ENCODE measurements at regions not wholly inside any gene's neighbourhood (a gene's known extent, or its start where the extent isn't known, plus 50 kb on each side); places are given as distances from the start of the nearest gene placed in this dataset.

DNA sequence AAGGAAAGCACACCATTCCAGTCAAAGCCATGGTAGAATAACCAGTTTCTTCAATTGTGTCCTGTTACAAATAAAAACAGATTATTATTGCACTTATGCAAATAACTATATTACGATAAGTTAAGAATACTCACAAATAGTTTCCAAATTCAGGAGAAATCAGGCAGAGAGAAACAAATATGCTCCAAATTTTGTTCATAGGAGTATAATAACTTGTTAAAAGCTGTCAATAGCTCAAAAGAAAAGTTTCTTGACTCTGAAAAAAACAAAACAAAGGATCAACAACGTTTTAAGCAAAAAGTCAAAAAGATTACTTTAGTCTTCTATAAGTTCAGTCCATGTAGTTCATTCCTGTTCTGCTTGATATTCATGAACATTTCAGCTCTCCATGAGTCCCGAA lies 59.7 kb upstream of the BDH1 start:
- Histone ChIP-seq H3K27ac (ENCODE audit: low read depth, low read length) (no peak overlapping the region), H3K56ac (replicated peaks; ENCODE audit: insufficient read length, low read depth, low read length) (no peak overlapping the region), H2BK20ac (ENCODE audit: low read length) (no peak overlapping the region), H2AFZ (ENCODE audit: low read length) (no peak overlapping the region), H3K23me2 (ENCODE audit: low read depth, low read length) (no peaks in the 10 kb centered on the region), H2BK15ac (ENCODE audit: low read length) (no peak overlapping the region), H4K20me1 (replicated peaks in 1 of 2; ENCODE audit: control insufficient read depth in 1 of 2, insufficient read depth in 2 of 2, low read length in 2 of 2) (no peaks in the 10 kb centered on the region), H3K27me3 (replicated peaks in 1 of 4; ENCODE audit: control insufficient read depth in 3 of 4, extremely low read depth in 1 of 4, insufficient read depth in 3 of 4, low read length in 3 of 4) (no peaks in the 10 kb centered on the region), H3K9ac (replicated peaks in 1 of 4; ENCODE audit: extremely low read depth in 1 of 4, low read depth in 3 of 4, low read length in 3 of 4) (no peak overlapping the region), H3K4ac (replicated peaks; ENCODE audit: insufficient read length, low read depth, low read length) (no peak overlapping the region), H3K79me1 (ENCODE audit: low read depth, low read length) (no peaks in the 10 kb centered on the region), H3K4me2 (ENCODE audit: insufficient read depth in 1 of 2, low read depth in 2 of 2, low read length in 2 of 2) (no peak overlapping the region), H2BK5ac (ENCODE audit: low read depth, low read length) (no peak overlapping the region), H3K23ac (ENCODE audit: insufficient read length) (no peak overlapping the region), H2BK12ac (ENCODE audit: low read depth, low read length) (no peak overlapping the region), H3K79me2 (ENCODE audit: control insufficient read depth in 1 of 2, insufficient read depth in 2 of 2, low read length in 2 of 2) (no peaks in the 10 kb centered on the region), H3K9me3 (ENCODE audit: insufficient read depth in 2 of 2, low read depth in 1 of 2, low read length in 1 of 2) (peaks cover 15% of the 10 kb centered on the region in 2 experiments; a peak in 3 of 4 replicates), H2AK5ac (ENCODE audit: low read depth, low read length) (no peak overlapping the region), H4K5ac (ENCODE audit: insufficient read length, low read depth, low read length) (no peak overlapping the region), H3K4me1 (replicated peaks in 1 of 4; ENCODE audit: control insufficient read depth in 3 of 4, insufficient read depth in 4 of 4, low read length in 3 of 4) (no peaks in the 10 kb centered on the region), H3K4me3 (ENCODE audit: extremely low read depth in 1 of 4, insufficient read depth in 2 of 4, low read depth in 3 of 4, low read length in 4 of 4) (no peak overlapping the region), H4K91ac (replicated peaks; ENCODE audit: insufficient read length, low read length) (no peak overlapping the region), H4K8ac (ENCODE audit: extremely low read depth, insufficient read depth, low read length) (no peak overlapping the region), H3K36me3 (ENCODE audit: control insufficient read depth in 2 of 4, insufficient read depth in 4 of 4, low read length in 3 of 4) (peaks cover 13 to 65% (median 42%) of the 10 kb centered on the region in 4 experiments), H2BK120ac (replicated peaks; ENCODE audit: low read depth, low read length) (no peak overlapping the region), H3K18ac (ENCODE audit: extremely low read depth, low read length) (no peak overlapping the region), H3K14ac (ENCODE audit: insufficient read length) (no peak overlapping the region)
- 86% methylated on average over 3 of the region's 3 CpGs; no CpG with 5 or more reads in 1 of the 2 experiments for WGBS, 2 experiments (ENCODE audit: extremely low coverage in 1 of 2, insufficient coverage in 1 of 2, insufficient read length in 1 of 2, insufficient replicate concordance in 2 of 2, low coverage in 1 of 2, low lambda C conversion rate in 2 of 2, missing lambda C conversion rate in 1 of 2)
- no peak for FAIRE-seq
- TF ChIP-seq, protein P1, sequence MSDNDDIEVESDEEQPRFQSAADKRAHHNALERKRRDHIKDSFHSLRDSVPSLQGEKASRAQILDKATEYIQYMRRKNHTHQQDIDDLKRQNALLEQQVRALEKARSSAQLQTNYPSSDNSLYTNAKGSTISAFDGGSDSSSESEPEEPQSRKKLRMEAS (IDR thresholded peaks at IDR 0.05) = no peak
- TF ChIP-seq BCL11A (IDR thresholded peaks at IDR 0.05; ENCODE audit: low read depth in 2 of 2, low read length in 2 of 2) (no peak), POU5F1 (IDR thresholded peaks at IDR 0.05; ENCODE audit: low read depth, low read length) (no peak), PHF8 (conservative IDR thresholded peaks at IDR 0.05; ENCODE audit: low read depth, low read length) (no peak), EGR1 (IDR thresholded peaks at IDR 0.05; ENCODE audit: borderline replicate concordance, low read depth, low read length) (no peak), SIX5 (IDR thresholded peaks at IDR 0.05; ENCODE audit: low read depth, low read length) (no peak), MAFK (IDR thresholded peaks at IDR 0.05; ENCODE audit: low read depth, low read length) (no peak), SRF (IDR thresholded peaks at IDR 0.05; ENCODE audit: low read depth, low read length) (no peak), GABPA (IDR thresholded peaks at IDR 0.05; ENCODE audit: borderline replicate concordance, insufficient read depth, low read length) (no peak), TBP (IDR thresholded peaks at IDR 0.05; ENCODE audit: low read depth, low read length) (no peak), ATF2 (IDR thresholded peaks at IDR 0.05; ENCODE audit: low read length) (no peak), TAF1 (IDR thresholded peaks at IDR 0.05; ENCODE audit: low read depth, low read length) (no peak)
- TF ChIP-seq, protein P2, sequence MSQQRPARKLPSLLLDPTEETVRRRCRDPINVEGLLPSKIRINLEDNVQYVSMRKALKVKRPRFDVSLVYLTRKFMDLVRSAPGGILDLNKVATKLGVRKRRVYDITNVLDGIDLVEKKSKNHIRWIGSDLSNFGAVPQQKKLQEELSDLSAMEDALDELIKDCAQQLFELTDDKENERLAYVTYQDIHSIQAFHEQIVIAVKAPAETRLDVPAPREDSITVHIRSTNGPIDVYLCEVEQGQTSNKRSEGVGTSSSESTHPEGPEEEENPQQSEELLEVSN (IDR thresholded peaks at IDR 0.05) = no peak
- CTCF ChIA-PET (ENCODE audit: partially characterized antibody) = interaction anchor here (0.8 to 2.4 kb wide), 3 partner anchors 37 to 68 kb away, joined by 3 to 6 read pairs (median 3); no protein-coding TSS in a partner anchor
- no peak for DNase-seq (ENCODE audit: low read depth in 1 of 2, low spot score in 2 of 2)
- POLR2A ChIA-PET (ENCODE audit: partially characterized antibody) = no interaction called here

Measured in H1 (cell line).